Activated naive CD8-positive, alpha-beta T cell treated with anti-CD3 and anti-CD28 coated beads, Interleukin-2, amount 50 U/mL, for 24 hours (primary cell): ENCODE measurements at regions not wholly inside any gene's neighbourhood (a gene's known extent, or its start where the extent isn't known, plus 50 kb on each side); places are given as distances from the start of the nearest gene placed in this dataset.

Source experiments
- ATAC-seq: fragments of 150-1000 bp; cut with Tn5 transposase; one replicate; pipeline ENCODE4 v1.10.0; 2021
- DNase-seq: peaks from one replicate; pipeline ENCODE4 v3.0.0; 2021
- H3K27ac Mint-ChIP-seq: one replicate; pipeline ENCODE4 v1.8.0; 2021; ENCODE audit warnings: mild to moderate bottlenecking, mixed read lengths
- H3K27me3 Mint-ChIP-seq: one replicate; pipeline ENCODE4 v1.8.0; 2021; ENCODE audit warnings: mixed read lengths
- H3K36me3 Mint-ChIP-seq: one replicate; pipeline ENCODE4 v1.8.0; 2021; ENCODE audit warnings: low read depth, mixed read lengths
- H3K4me1 Mint-ChIP-seq: one replicate; pipeline ENCODE4 v1.8.0; 2021; ENCODE audit warnings: mixed read lengths
- H3K4me3 Mint-ChIP-seq: one replicate; pipeline ENCODE4 v1.8.0; 2021; ENCODE audit warnings: mild to moderate bottlenecking, moderate library complexity, mixed read lengths
- H3K9me3 Mint-ChIP-seq: one replicate; pipeline ENCODE4 v1.8.0; 2021; ENCODE audit warnings: mixed read lengths

- no peaks in the 10 kb centered on the region for H3K36me3 Mint-ChIP-seq
- no peak overlapping the region for H3K27ac Mint-ChIP-seq
- H3K4me1 Mint-ChIP-seq: peaks cover 7% of the 10 kb centered on the region
- H3K4me3 Mint-ChIP-seq: no peak overlapping the region
- ATAC-seq (no peak), DNase-seq (no peak)
- no peaks in the 10 kb centered on the region for H3K9me3 Mint-ChIP-seq
- H3K27me3 Mint-ChIP-seq: peaks cover 9% of the 10 kb centered on the region
Observed at GRCh38 chr5:148926207-148926606, 99.8 kb downstream of the ADRB2 start.

GRCh38 chr5:148927307-148927946, 101.0 kb downstream of the ADRB2 start:
- no peak for DNase-seq
- Mint-ChIP-seq H3K9me3 (no peaks in the 10 kb centered on the region), H3K4me3 (no peak overlapping the region), H3K27ac (no peak overlapping the region), H3K36me3 (no peaks in the 10 kb centered on the region), H3K27me3 (peaks cover 5% of the 10 kb centered on the region), H3K4me1 (peaks cover 5% of the 10 kb centered on the region)
- ATAC-seq: no peak

GRCh38 chr5:148928141-148928540, 101.7 kb downstream of the ADRB2 start:
- no peak overlapping the region for H3K27ac Mint-ChIP-seq
- peaks cover 5% of the 10 kb centered on the region for H3K27me3 Mint-ChIP-seq
- no peaks in the 10 kb centered on the region for H3K36me3 Mint-ChIP-seq
- no peak for DNase-seq
- ATAC-seq: no peak
- no peak overlapping the region for H3K4me3 Mint-ChIP-seq
- H3K9me3 Mint-ChIP-seq: no peaks in the 10 kb centered on the region
- H3K4me1 Mint-ChIP-seq: no peaks in the 10 kb centered on the region

- Mint-ChIP-seq H3K27ac (no peak overlapping the region), H3K36me3 (no peaks in the 10 kb centered on the region), H3K27me3 (peaks cover 3% of the 10 kb centered on the region), H3K9me3 (no peaks in the 10 kb centered on the region), H3K4me3 (no peak overlapping the region), H3K4me1 (no peaks in the 10 kb centered on the region)
- no peak for ATAC-seq
- no peak for DNase-seq
Observed at GRCh38 chr5:148931453-148932057, 105.1 kb downstream of the ADRB2 start.

GRCh38 chr5:148932355-148932935, 106.0 kb downstream of the ADRB2 start:
- no peak for ATAC-seq
- Mint-ChIP-seq H3K4me1 (no peaks in the 10 kb centered on the region), H3K9me3 (no peaks in the 10 kb centered on the region), H3K4me3 (no peak overlapping the region), H3K27ac (no peak overlapping the region), H3K27me3 (peaks cover 3% of the 10 kb centered on the region), H3K36me3 (no peaks in the 10 kb centered on the region)
- no peak for DNase-seq

GRCh38 chr5:148933903-148934432, 107.6 kb downstream of the ADRB2 start:
- ATAC-seq (no peak), DNase-seq (no peak)
- Mint-ChIP-seq H3K27ac (no peak overlapping the region), H3K27me3 (peaks cover 6% of the 10 kb centered on the region), H3K36me3 (no peaks in the 10 kb centered on the region), H3K4me1 (no peaks in the 10 kb centered on the region), H3K9me3 (no peaks in the 10 kb centered on the region), H3K4me3 (no peak overlapping the region)

- no peaks in the 10 kb centered on the region for H3K9me3 Mint-ChIP-seq
- peaks cover 8% of the 10 kb centered on the region for H3K27me3 Mint-ChIP-seq
- no peaks in the 10 kb centered on the region for H3K4me1 Mint-ChIP-seq
- H3K4me3 Mint-ChIP-seq: no peak overlapping the region
- H3K27ac Mint-ChIP-seq: no peak overlapping the region
- ATAC-seq (no peak), DNase-seq (no peak)
- no peaks in the 10 kb centered on the region for H3K36me3 Mint-ChIP-seq
Observed at GRCh38 chr5:148934895-148935400, 108.5 kb downstream of the ADRB2 start.

- ATAC-seq (no peak), DNase-seq (no peak)
- Mint-ChIP-seq H3K36me3 (no peaks in the 10 kb centered on the region), H3K27me3 (peaks cover 8% of the 10 kb centered on the region), H3K4me1 (no peaks in the 10 kb centered on the region), H3K4me3 (no peak overlapping the region), H3K9me3 (no peaks in the 10 kb centered on the region), H3K27ac (no peak overlapping the region)
Observed at GRCh38 chr5:148937239-148937638, 110.8 kb downstream of the ADRB2 start.

GRCh38 chr5:148937830-148938521, 111.6 kb downstream of the ADRB2 start:
- Mint-ChIP-seq H3K27me3 (peaks cover 8% of the 10 kb centered on the region), H3K4me1 (no peaks in the 10 kb centered on the region), H3K27ac (no peak overlapping the region), H3K4me3 (no peak overlapping the region), H3K36me3 (no peaks in the 10 kb centered on the region), H3K9me3 (no peaks in the 10 kb centered on the region)
- no peak for DNase-seq
- no peak for ATAC-seq

- H3K4me1 Mint-ChIP-seq: no peaks in the 10 kb centered on the region
- no peak overlapping the region for H3K27ac Mint-ChIP-seq
- H3K9me3 Mint-ChIP-seq: no peaks in the 10 kb centered on the region
- H3K27me3 Mint-ChIP-seq: peaks cover 8% of the 10 kb centered on the region
- no peak for ATAC-seq
- no peak for DNase-seq
- H3K4me3 Mint-ChIP-seq: no peak overlapping the region
- H3K36me3 Mint-ChIP-seq: no peaks in the 10 kb centered on the region
Observed at GRCh38 chr5:148938522-148938882, 112.1 kb downstream of the ADRB2 start.

GRCh38 chr5:148939676-148940075, 113.3 kb downstream of the ADRB2 start:
- ATAC-seq (no peak), DNase-seq (no peak)
- no peaks in the 10 kb centered on the region for H3K4me1 Mint-ChIP-seq
- no peaks in the 10 kb centered on the region for H3K36me3 Mint-ChIP-seq
- H3K27ac Mint-ChIP-seq: no peak overlapping the region
- H3K27me3 Mint-ChIP-seq: peaks cover 8% of the 10 kb centered on the region
- H3K9me3 Mint-ChIP-seq: no peaks in the 10 kb centered on the region
- no peak overlapping the region for H3K4me3 Mint-ChIP-seq

GRCh38 chr5:148941810-148942209, 115.4 kb downstream of the ADRB2 start:
- DNase-seq (no peak), ATAC-seq (no peak)
- no peak overlapping the region for H3K27ac Mint-ChIP-seq
- no peaks in the 10 kb centered on the region for H3K4me1 Mint-ChIP-seq
- no peaks in the 10 kb centered on the region for H3K9me3 Mint-ChIP-seq
- H3K27me3 Mint-ChIP-seq: peaks cover 8% of the 10 kb centered on the region
- no peaks in the 10 kb centered on the region for H3K36me3 Mint-ChIP-seq
- no peak overlapping the region for H3K4me3 Mint-ChIP-seq

- Mint-ChIP-seq H3K36me3 (no peaks in the 10 kb centered on the region), H3K27ac (no peak overlapping the region), H3K27me3 (no peaks in the 10 kb centered on the region), H3K4me3 (no peak overlapping the region), H3K4me1 (no peaks in the 10 kb centered on the region), H3K9me3 (no peaks in the 10 kb centered on the region)
- ATAC-seq (no peak), DNase-seq (no peak)
Observed at GRCh38 chr5:148949841-148950470, 112.9 kb downstream of the SH3TC2 start.

GRCh38 chr5:148950471-148950863, 112.4 kb downstream of the SH3TC2 start:
- Mint-ChIP-seq H3K27ac (no peak overlapping the region), H3K9me3 (no peaks in the 10 kb centered on the region), H3K4me1 (no peaks in the 10 kb centered on the region), H3K27me3 (no peaks in the 10 kb centered on the region), H3K36me3 (no peaks in the 10 kb centered on the region), H3K4me3 (no peak overlapping the region)
- ATAC-seq: no peak
- DNase-seq: no peak
